ENCODE measurements at regions not wholly inside any gene's neighbourhood (a gene's known extent, or its start where the extent isn't known, plus 50 kb on each side); places are given as distances from the start of the nearest gene placed in this dataset.

DNA sequence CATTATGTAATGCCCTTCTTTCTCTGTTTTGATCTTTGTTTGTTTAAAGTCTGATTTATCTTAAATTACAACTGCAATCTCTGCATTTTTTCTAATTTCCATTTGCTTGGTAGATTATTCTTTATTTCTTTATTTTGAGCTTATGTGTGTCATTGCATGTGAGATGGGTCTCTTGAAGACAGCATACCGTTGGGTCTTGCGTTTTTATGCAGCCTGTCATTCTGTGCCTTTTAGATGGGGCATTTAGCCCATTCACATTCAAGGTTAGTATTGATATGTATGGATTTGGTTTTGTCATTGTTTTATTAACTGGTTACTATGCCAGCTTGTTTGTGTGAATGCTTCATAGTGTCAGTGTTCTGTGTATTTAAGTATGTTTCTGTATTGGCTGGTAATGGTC is 84.9 kb upstream of the HMGCLL1 start:
- TF ChIP-seq CTCF (IDR thresholded peaks at IDR 0.05), result no peak
- TF ChIP-seq POLR2A (IDR thresholded peaks at IDR 0.05; ENCODE audit: low read depth), result no peak
